ENCODE measurements at regions not wholly inside any gene's neighbourhood (a gene's known extent, or its start where the extent isn't known, plus 50 kb on each side); places are given as distances from the start of the nearest gene placed in this dataset.

- no peak for DNase-seq
These were observed 185.4 kb upstream of the NSMCE3 start for GRCh38 chr15:29455055-29455454.

GRCh38 chr15:29454506-29454905, 184.9 kb upstream of the NSMCE3 start:
- no peak for DNase-seq

GRCh38 chr15:29452881-29453731, 183.5 kb upstream of the NSMCE3 start:
- no peak for DNase-seq

- no peak for DNase-seq
These were observed 181.7 kb upstream of the NSMCE3 start for GRCh38 chr15:29451201-29451781.

GRCh38 chr15:29449136-29449535, 179.5 kb upstream of the NSMCE3 start:
- no peak for DNase-seq

- no peak for DNase-seq
These were observed 178.7 kb upstream of the NSMCE3 start for GRCh38 chr15:29448320-29448719.

- no peak for DNase-seq
These were observed 176.9 kb upstream of the NSMCE3 start for GRCh38 chr15:29446480-29446879.

GRCh38 chr15:29442532-29442931, 172.9 kb upstream of the NSMCE3 start:
- no peak for DNase-seq

- DNase-seq: no peak
These were observed 170.9 kb upstream of the NSMCE3 start for GRCh38 chr15:29440541-29440940.

GRCh38 chr15:29438703-29439055, 169.1 kb upstream of the NSMCE3 start:
- no peak for DNase-seq

- no peak for DNase-seq
These were observed 168.5 kb upstream of the NSMCE3 start for GRCh38 chr15:29437888-29438702.

- DNase-seq: no peak
These were observed 166.2 kb upstream of the NSMCE3 start for GRCh38 chr15:29435811-29436210.

GRCh38 chr15:29434280-29434679, 164.7 kb upstream of the NSMCE3 start:
- no peak for DNase-seq

GRCh38 chr15:29433507-29434248, 164.1 kb upstream of the NSMCE3 start:
- no peak for DNase-seq

GRCh38 chr15:29433050-29433318, 163.4 kb upstream of the NSMCE3 start:
- no peak for DNase-seq

GRCh38 chr15:29432191-29433049, 162.8 kb upstream of the NSMCE3 start:
- no peak for DNase-seq

- no peak for DNase-seq
These were observed 161.2 kb upstream of the NSMCE3 start for GRCh38 chr15:29430831-29431230.

- DNase-seq: no peak
These were observed 160.5 kb upstream of the NSMCE3 start for GRCh38 chr15:29430124-29430523.

- DNase-seq: no peak
These were observed 160.0 kb upstream of the NSMCE3 start for GRCh38 chr15:29429584-29429983.

GRCh38 chr15:29428925-29429573, 159.4 kb upstream of the NSMCE3 start:
- no peak for DNase-seq

- no peak for DNase-seq
These were observed 156.2 kb upstream of the NSMCE3 start for GRCh38 chr15:29425864-29426263.

Data from muscle of arm (tissue), 1 donor.